Esophagus squamous epithelium (tissue), 5 donors: ENCODE measurements at regions not wholly inside any gene's neighbourhood (a gene's known extent, or its start where the extent isn't known, plus 50 kb on each side); places are given as distances from the start of the nearest gene placed in this dataset.

Experiments
- DNase-seq: peaks from one replicate; lab custom pipeline; 2025; lab: John Stamatoyannopoulos, UW
- H3K27ac ChIP-seq, 4 donors: fragments of 200-600 bp; sonication (generic); one replicate each; pipeline ENCODE4 v1.5.1; 2016 to 2019; ENCODE audit warnings: mild to moderate bottlenecking in 1 of 4
- H3K27me3 ChIP-seq, 4 donors: fragments of 200-600 bp; sonication (generic); 1 replicate in 3 of 4; 2 replicates in 1 of 4; pipeline versions ENCODE4 v1.5.1 to v1.6.0; 2017 to 2021; ENCODE audit warnings: antibody characterized with exemption in 1 of 4
- H3K36me3 ChIP-seq, 3 donors: fragments of 200-600 bp; sonication (generic); one replicate each; pipeline ENCODE4 v1.5.1; 2016 to 2019
- H3K4me1 ChIP-seq, 3 donors: fragments of 200-600 bp; sonication (generic); one replicate each; pipeline ENCODE4 v1.5.1; 2017 to 2019
- H3K4me3 ChIP-seq, 4 donors: fragments of 200-600 bp; sonication (generic); 1 replicate in 3 of 4; 2 replicates in 1 of 4; pipeline ENCODE4 v1.5.1; 2016 to 2019; ENCODE audit warnings: mild to moderate bottlenecking in 2 of 4, moderate library complexity in 1 of 4
- H3K9me3 ChIP-seq, 3 donors: fragments of 200-600 bp; sonication (generic); one replicate each; pipeline ENCODE4 v1.5.1; 2016 to 2019
- POLR2A ChIP-seq, 4 donors: fragments of 450-650 bp; IDR thresholded peaks; one replicate each; pipeline ENCODE4 v1.6.1; 2017; ENCODE audit warnings: antibody characterized with exemption in 4 of 4, mild to moderate bottlenecking in 4 of 4, moderate library complexity in 3 of 4
- WGBS, 2 donors: methylation state at CpG; one replicate each; pipeline ENCODE4 v1.1.5; 2018; 5-methylcytosine and 5-hydroxymethylcytosine counted together
- intact Hi-C: fragments of 100-400 bp; cut with DNase I; formaldehyde crosslinking; loops from one replicate; pipeline ENCODE4 v1.15.0; 2022
- TF ChIP-seq, protein P1 (sequence below), 6 experiments: fragments of 450-650 bp in 4 of 6; fragments of 200-600 bp in 2 of 6; sonication (generic) in 2 of 6; IDR thresholded peaks; one replicate each; pipeline ENCODE4 v1.5.1; 2016 to 2019; ENCODE audit warnings: antibody characterized with exemption in 6 of 6, mild to moderate bottlenecking in 4 of 6, moderate library complexity in 4 of 6
- donor health status: DM: yes; HTN: yes; CAD: no.

DNA sequence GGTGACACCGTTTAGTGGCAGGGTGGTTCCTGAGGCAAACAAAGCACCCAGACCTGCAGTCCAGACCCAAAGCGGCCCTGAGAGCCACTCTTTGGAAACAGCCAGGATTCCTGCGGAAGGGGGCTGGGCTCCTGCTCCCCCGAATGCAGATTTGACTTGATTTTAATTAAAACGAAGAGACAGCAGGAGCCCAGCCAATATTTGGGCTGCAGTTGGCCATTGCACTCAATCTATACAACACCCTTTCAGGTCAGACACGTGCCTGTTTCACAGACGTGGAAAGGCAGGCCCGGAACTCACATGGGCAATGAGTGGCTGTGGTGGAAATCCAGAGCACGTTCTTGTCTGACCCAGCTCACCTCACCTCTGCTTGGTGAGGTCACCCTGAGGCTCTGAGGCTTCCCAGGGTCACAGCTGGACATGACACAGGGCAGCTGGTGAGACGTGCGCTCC, 122.4 kb downstream of the NDUFA10 start:
- intact Hi-C loops = no loop called here
- Histone ChIP-seq H3K4me3 (no peak overlapping the region), H3K9me3 (peaks cover 0 to 8% (median 0%) of the 10 kb centered on the region in 3 donors), H3K27me3 (peaks cover 0 to 21% (median 0%) of the 10 kb centered on the region in 4 donors), H3K4me1 (no peaks in the 10 kb centered on the region), H3K27ac (no peak overlapping the region), H3K36me3 (no peaks in the 10 kb centered on the region)
- WGBS, 2 donors = 21 to 54% methylated on average over 5 to 6 of the region's 11 CpGs
- DNase-seq = no peak
- TF ChIP-seq POLR2A (IDR thresholded peaks at IDR 0.05) = no peak
- TF ChIP-seq, protein P1, sequence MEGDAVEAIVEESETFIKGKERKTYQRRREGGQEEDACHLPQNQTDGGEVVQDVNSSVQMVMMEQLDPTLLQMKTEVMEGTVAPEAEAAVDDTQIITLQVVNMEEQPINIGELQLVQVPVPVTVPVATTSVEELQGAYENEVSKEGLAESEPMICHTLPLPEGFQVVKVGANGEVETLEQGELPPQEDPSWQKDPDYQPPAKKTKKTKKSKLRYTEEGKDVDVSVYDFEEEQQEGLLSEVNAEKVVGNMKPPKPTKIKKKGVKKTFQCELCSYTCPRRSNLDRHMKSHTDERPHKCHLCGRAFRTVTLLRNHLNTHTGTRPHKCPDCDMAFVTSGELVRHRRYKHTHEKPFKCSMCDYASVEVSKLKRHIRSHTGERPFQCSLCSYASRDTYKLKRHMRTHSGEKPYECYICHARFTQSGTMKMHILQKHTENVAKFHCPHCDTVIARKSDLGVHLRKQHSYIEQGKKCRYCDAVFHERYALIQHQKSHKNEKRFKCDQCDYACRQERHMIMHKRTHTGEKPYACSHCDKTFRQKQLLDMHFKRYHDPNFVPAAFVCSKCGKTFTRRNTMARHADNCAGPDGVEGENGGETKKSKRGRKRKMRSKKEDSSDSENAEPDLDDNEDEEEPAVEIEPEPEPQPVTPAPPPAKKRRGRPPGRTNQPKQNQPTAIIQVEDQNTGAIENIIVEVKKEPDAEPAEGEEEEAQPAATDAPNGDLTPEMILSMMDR (IDR thresholded peaks at IDR 0.05) = no peak

DNA sequence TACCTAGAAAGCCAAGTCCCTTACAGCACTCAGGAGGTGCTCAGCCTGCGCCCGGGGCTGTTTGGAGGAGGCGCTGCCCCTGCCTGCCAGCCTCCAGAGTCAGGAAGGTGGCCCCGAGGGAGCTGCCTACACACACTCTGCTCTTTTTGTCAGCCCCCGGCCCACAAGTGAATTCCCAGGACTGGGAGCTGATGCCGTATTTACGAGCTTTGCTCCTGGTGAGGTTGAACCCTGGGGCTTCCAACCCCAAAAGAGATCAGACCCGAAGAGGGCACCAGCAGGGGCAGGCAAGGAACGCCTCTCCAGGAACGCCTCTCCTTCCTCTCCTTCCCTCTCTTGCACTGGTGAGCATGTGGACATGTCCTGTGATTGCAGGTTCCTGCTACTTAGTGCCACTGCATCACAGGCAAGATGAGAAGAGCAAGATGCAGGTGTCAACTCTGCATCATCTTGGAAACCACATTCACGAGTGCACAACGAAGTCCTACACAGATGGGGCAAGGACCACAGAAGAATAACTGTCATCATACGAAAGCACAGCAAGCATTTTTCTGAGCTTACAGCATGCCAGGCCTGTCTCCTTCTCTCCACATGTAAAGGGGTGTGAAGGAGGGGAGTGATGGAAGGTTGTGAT, 126.7 kb downstream of the NDUFA10 start:
- H3K4me1 ChIP-seq = no peaks in the 10 kb centered on the region
- intact Hi-C loops = no loop called here
- no peak overlapping the region for H3K4me3 ChIP-seq
- no peak for DNase-seq
- WGBS, 2 donors = 83 to 84% methylated on average over 4 to 8 of the region's 13 CpGs
- H3K27ac ChIP-seq = no peak overlapping the region
- peaks cover 0 to 50% (median 0%) of the 10 kb centered on the region in 4 donors for H3K27me3 ChIP-seq
- no peaks in the 10 kb centered on the region for H3K9me3 ChIP-seq
- no peak for TF ChIP-seq POLR2A (IDR thresholded peaks at IDR 0.05)
- TF ChIP-seq, protein P1 (IDR thresholded peaks at IDR 0.05) = no peak
- H3K36me3 ChIP-seq = no peaks in the 10 kb centered on the region

DNA sequence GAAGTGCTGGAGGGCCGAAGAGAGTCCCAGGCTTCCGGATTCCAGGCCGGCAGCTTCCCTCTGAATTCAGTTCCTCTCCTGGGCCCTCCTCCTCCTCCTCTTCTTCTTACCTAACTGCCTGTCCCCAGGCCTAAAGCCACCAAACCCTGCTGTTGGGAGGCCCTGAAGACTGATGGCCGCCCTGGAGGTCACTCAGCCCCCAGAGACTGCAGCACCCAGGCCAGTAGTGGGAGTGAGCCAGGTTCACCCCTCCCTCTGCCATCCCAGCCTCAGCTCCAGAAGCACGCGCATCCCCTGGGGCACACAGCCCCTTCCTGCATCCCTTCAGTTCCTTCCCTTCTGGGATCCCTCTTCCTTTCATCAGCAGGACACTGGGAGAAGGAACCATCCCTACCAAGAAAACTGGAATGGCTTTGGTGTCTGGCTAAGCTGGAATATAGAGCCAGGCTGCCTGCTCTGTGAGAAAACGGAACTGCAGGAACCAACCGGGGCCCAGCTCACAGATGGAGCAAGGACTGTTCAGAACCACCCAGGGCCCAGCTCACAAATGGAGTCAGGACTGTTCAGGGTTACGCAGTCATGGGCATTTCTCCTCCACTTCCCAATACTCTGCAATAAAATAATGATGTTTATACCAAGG, 127.4 kb downstream of the NDUFA10 start:
- intact Hi-C loops = no loop called here
- TF ChIP-seq POLR2A (IDR thresholded peaks at IDR 0.05) = no peak
- TF ChIP-seq, protein P1 (IDR thresholded peaks at IDR 0.05) = no peak
- no peak for DNase-seq
- peaks cover 0 to 53% (median 0%) of the 10 kb centered on the region in 4 donors for H3K27me3 ChIP-seq
- H3K4me1 ChIP-seq = no peaks in the 10 kb centered on the region
- no peaks in the 10 kb centered on the region for H3K36me3 ChIP-seq
- H3K4me3 ChIP-seq = no peak overlapping the region
- H3K27ac ChIP-seq = no peak overlapping the region
- H3K9me3 ChIP-seq = no peaks in the 10 kb centered on the region
- WGBS, 2 donors = 85 to 93% methylated on average over 3 to 6 of the region's 9 CpGs

DNA sequence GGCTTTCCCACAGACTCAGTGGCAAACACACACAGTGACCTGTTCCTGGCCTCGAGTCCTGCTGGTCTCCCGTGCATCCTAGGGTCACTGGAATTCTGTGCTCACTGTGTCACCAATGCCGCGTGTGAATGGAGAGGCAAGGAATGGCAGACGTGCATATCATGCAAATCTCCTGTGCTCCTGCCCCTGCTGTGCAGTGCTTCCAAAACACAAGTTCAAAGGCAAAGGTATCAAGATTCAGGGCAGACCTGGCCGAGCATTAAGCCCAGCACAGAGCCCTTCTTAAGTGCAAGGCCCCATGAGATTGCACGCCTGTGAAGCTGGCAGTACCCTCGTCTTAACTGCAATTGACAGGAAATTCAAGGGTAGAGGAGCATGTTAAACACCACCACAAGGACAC, 129.1 kb downstream of the NDUFA10 start:
- 49 to 62% methylated on average over 6 to 8 of the region's 8 CpGs for WGBS, 2 donors
- intact Hi-C loops = no loop called here
- Histone ChIP-seq H3K9me3 (no peaks in the 10 kb centered on the region), H3K4me1 (no peaks in the 10 kb centered on the region), H3K4me3 (no peak overlapping the region), H3K36me3 (no peaks in the 10 kb centered on the region), H3K27me3 (peaks cover 0 to 50% (median 0%) of the 10 kb centered on the region in 4 donors), H3K27ac (no peak overlapping the region)
- TF ChIP-seq, protein P1 (IDR thresholded peaks at IDR 0.05) = no peak
- TF ChIP-seq POLR2A (IDR thresholded peaks at IDR 0.05) = no peak
- no peak for DNase-seq

DNA sequence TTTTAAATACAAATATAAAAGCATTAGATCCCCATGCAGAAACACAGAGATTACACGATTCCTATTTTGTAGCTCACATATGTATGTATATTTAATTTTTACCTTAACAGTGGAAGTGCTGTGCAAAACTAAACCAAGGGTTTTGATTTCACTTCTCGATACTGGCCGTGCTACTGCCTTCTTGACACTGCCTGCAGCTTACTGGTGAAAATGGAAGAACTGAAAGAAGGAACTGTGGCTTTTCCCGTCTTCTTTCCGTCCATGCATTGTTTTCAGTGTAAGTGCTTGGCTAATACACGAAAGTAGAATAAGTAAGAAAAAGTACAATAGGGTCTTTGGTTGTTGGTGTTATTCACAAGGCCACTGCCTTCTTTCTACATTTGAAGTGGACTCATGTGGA, 129.5 kb downstream of the NDUFA10 start:
- Histone ChIP-seq H3K36me3 (no peaks in the 10 kb centered on the region), H3K9me3 (no peaks in the 10 kb centered on the region), H3K27ac (no peak overlapping the region), H3K4me3 (no peak overlapping the region), H3K4me1 (no peaks in the 10 kb centered on the region), H3K27me3 (peaks cover 0 to 46% (median 0%) of the 10 kb centered on the region in 4 donors)
- no peak for DNase-seq
- intact Hi-C loops = no loop called here
- TF ChIP-seq, protein P1 (IDR thresholded peaks at IDR 0.05) = no peak
- TF ChIP-seq POLR2A (IDR thresholded peaks at IDR 0.05) = no peak
- WGBS, 2 donors = 62 to 67% methylated on average over 6 of the region's 6 CpGs
